HG02852 (cell line): ENCODE measurements at regions not wholly inside any gene's neighbourhood (a gene's known extent, or its start where the extent isn't known, plus 50 kb on each side); places are given as distances from the start of the nearest gene placed in this dataset.
"Not testable (repeated sequence)": the region's sequence is repeated elsewhere in the genome, so short reads cannot be mapped to it uniquely, and the experiment has no call there.

Source experiments
- ATAC-seq: cut with Tn5 transposase; IDR thresholded peaks from one replicate; pipeline ENCODE4 v1.9.1; 2021; ENCODE audit warnings: mild to moderate bottlenecking, moderate library complexity; ENCODE audit not compliant: unreplicated experiment

DNA sequence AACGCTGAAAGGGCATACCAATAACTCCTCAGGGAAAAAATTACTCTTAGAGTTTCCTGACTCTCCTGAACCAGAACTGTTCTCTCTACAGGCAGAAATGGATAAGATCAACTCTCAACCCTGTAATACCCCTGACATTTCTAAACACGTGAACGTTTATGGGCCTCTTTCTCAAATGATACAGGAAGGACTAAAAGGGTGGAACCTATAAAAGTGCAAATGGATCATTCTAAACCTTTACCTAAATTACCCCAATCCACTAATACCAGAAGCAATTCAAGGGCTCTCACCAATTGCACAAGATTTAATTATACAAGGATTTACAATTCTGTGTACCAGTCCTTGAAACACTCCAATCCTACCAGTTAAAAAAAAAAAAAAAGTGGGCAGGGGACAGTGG is 98.0 kb upstream of the FAM174B start:
- ATAC-seq = no peak

DNA sequence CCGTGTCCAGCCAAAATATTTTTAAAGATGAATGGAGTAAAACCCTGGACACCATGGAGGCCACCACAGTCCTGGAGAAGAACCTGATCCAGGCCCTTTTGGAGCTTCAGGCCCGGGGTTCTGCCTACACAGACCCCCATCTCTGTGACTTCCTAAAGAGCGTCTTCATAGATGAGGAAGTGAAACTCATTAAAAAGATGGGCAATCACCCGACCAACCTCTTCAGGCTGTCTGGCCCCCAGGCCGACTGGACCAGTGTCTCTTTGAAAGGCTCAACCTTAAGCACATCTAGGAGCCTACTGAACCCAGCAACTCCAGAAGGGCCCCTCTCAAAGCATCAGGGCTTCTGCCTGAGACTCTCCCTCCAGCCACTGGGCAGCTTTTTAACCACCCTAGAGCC is 107.9 kb upstream of the FAM174B start:
- ATAC-seq = no peak

DNA sequence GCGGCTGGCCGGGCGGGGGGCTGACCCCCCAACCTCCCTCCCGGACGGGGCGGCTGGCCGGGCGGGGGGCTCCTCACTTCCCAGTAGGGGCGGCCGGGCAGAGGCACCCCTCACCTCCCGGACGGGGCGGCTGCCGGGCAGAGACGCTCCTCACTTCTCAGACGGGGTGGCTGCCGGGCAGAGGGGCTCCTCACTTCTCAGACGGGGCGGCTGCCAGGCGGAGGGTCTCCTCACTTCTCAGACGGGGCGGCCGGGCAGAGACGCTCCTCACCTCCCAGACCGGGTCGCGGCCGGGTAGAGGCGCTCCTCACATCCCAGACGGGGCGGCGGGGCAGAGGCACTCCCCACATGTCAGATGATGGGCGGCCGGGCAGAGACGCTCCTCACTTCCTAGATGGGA is 112.6 kb upstream of the FAM174B start:
- ATAC-seq = not testable (repeated sequence)

DNA sequence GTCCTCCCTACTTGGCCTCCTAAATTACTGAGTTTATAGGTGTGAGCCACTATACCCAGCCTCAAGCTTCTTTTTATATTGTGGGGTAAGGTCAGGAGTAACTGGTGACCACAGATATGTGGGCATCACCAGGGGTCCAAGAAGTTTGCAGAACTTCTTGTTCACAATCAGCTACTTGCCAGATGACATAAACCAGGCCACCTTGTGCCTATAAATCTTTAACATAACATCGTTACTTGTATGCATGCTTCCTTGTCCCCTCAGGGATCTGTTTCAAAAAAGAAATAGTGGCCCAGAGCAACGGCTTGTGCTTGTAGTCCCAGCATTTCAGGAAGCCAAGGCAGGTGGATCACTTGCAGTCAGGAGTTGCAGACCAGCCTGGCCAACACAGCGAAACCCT is 115.1 kb upstream of the FAM174B start:
- no peak for ATAC-seq

DNA sequence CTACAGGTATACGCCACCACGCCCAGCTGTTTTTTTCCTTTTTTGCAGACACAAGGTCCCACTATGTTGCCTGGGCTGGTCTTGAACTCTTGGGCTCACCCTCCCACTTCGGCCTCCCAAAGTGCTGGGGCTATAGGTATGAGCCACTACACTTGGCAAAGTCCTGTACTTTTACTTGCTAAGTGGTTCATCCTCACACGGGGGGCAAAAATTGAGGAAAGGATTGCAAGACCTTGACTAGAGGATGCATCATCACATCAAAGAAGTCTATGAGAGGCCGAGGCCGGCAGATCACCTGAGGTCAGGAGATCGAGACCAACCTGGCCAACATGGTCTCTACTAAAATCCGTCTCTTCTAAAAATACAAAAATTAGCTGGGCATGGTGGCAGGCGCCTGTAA is 116.5 kb upstream of the FAM174B start:
- ATAC-seq = no peak

DNA sequence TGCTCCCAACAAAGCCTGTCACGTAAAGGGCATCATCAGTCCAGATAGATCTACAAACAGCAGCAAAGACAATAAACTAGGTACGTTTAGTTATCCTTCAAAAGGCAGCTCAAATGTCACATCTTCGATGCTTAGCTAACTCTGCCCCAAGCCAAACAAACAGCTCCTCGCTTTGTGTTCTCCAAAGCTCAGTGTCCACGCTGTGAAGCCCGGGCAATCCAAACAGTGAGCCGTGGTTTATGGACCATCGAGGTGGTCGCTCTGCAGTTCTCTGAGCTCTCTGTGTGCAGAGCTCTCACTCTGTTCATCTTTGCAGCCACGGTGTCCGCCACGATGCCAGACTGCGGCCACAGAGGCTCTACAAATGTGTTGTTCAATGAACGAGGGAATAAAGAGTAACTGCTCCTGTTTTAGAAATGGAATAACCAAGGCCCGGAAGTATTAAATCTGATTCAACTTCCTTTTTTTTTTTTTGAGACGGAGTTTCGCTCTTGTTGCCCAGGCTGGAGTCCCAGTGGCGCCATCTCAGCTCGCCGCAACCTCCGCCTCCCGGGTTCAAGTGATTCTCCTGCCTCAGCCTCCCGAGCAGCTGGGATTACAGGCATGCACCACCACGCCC is 117.2 kb upstream of the FAM174B start:
- ATAC-seq = no peak

DNA sequence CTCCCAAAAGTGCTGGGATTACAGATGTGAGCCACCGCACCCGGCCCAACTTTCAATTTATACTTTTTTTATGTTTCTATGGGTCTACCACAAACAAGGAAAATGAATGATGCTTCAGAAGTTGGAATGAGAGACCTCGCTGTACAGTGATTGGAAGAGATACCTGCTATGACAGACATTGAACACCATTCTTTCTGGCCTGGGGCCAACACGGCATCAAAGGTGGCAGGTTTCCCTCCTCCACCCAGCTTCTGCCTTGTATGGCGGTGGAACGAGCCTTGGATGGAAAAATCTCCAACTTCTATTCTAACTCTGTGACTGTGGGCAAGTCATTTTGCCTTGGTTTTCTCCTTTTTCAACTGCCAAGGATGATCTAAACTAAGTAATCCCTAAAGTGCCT is 117.8 kb upstream of the FAM174B start:
- no peak for ATAC-seq

DNA sequence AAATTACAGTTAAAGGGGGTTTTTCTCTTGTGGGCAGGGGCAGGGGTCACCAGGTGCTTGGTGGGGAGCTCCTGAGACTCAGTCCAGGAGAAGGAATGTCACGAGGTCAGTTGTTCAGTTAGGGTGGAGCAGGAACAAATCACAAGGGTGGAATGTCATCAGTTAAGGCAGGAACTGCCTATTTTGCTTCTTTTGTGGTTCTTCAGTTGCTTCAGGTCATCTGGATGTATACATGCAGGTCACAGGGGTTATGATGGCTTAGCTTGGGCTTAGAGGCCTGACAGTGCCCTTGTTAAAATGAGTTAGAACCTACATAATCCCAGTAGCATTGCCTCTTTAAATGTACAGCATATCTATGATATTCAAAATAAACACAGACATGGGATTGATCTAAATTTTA is 120.2 kb upstream of the CHD2 start:
- ATAC-seq = no peak

DNA sequence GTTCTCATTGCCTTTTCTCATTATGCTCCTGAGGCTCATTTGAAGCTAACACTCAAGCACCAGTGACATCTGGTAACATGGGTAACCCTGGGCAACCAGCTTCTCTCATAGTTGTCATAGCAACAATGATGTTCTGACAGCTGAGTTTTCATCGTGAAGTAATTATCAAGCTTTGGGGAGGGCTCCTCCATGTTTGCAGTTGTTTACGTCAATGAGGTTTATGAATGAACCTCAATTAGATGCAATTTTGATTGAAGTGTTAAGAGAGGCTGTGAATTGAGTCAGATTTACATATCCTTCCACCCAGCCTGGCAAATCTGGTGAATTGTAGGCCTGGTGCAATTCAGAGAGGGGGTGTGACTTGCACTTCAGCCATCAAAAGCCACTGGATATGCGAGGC is 119.3 kb upstream of the CHD2 start:
- ATAC-seq = no peak

DNA sequence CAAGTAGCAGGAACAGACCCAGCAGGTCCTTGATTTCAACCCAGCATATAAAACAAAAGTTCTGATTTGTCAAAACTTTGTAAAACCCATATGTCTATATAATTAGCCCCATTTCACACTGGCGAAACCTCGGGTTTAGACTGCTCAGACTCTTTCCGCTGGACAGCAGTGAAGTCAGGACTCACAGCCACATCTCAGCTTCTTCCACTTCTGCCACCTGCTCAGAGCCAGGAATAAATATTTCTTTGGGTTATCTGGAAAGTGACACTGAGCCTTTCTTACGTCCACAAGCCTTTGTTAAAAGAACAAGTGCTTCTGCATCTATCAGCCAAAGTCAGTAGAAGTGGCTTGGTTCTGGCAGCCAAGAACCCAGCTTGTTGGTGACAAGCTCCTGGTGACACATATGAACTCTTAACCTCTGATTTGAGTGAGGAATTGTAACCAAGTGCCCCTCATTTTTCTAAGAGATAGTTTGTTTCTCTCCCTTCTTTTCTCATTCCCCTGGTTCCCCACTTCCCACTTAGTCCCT is 118.1 kb upstream of the CHD2 start:
- ATAC-seq = no peak

DNA sequence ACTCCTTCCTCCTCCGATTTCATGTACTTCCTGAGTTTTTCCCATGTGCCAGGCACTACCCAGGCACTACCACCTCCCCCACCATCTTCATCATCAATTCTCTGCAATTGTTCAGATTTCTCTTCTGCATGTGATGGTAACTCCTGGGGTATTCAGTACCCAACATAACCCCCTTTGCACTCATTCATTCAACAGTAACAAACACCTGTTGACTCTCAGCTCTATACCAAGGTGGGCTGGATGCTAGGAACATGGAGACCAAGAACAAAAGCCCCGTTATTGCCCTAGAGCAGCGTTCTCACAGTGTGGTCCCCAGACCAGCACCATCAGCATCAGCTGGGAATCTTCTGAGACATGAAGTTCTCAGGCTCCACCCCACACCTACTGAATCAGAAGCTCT is 113.0 kb upstream of the CHD2 start:
- no peak for ATAC-seq

DNA sequence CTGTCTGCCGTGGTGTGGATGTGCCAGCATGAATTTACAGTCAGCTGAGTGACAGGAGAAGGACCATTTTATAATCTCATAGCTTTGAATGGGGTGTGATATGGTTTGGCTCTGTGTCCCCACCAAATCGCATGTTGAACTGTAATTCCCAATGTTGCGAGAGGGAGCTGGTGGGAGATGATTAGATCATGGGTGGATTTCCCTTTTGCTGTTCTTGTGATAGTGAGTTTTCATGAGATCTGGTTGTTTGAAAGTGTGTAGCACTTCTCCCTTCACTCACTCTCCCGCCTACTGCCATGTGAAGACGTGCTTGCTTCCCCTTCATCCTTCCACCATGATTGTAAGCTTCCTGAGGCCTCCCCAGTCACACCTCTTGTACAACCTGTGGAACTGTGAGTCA is 111.9 kb upstream of the CHD2 start:
- no peak for ATAC-seq

DNA sequence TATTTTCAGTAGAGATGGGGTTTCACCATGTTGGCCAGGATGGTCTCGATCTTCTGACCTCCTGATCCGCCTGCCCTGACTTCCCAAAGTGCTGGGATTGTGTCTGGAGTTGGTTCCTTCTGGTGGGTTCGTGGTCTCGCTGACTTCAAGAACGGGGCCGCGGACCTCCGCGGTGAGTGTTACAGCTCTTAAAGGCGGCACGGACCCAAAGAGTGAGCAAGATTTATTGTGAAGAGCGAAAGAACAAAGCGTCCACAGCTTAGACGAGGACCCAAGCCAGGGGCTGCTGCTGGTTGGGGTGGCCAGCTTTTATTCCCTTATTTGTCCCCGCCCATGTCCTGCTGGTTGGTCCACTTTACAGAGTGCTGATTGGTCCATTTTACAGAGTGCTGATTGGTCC is 111.3 kb upstream of the CHD2 start:
- ATAC-seq = not testable (repeated sequence)

DNA sequence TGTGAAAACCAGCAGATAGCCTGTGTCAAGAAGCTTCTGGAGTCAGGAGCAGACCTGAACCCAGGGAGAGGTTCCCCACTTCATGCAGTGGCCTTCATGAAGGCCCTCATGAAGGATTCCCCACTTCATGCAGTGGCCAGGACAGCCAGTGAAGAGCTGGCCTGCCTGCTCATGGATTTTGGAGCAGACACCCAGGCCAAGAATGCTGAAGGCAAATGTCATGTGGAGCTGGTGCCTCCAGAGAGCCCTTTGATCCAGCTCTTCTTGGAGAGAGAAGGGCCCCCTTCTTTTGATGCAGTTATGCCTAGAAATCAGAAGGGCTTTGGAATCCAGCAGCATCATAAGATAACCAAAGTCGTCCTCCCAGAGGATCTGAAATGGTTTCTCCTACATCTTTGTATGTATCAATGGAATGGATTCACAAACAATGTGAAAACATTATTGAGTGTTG is 103.9 kb upstream of the CHD2 start:
- ATAC-seq = no peak

DNA sequence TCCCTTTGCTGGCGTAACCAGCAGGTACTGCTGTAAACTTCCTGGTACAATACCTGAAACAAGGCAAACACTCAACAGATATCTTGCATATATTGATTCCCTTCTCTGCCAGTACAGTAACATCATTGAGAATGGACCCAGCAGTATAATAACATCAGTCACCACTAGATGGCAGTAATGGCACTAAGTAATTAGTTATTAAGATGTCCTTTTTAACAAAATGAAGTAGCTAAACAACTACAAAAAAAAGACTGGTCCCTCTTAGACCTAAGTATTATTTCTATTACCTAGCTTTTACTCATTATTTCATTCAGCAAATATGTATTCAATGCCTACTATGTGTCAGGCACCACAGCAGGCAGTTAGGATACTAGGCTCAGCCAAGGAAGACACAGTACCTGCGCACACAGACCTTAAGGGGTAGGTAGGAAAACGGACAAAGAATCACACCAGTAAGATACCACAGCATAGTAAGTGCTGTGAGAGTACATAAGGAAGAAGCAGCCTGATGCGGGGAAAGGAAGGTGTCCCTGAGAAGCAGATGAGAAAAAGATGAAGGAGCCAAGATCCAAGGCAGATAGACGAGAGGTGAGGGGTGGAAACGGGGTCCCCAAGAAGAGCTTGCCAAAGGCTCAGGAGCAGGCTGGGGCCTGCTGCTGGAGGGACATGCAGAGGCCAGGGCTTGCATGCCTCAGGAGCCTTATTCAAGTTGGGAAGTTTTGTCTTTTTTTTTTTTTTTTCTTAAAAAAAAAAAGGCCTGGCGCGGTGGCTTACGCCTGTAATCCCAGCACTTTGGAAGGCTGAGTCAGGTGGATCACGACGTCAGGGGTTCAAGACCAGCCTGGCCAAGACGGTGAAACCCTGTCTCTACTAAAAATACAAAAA is 102.7 kb upstream of the CHD2 start:
- peak; percentile 67 for ATAC-seq

DNA sequence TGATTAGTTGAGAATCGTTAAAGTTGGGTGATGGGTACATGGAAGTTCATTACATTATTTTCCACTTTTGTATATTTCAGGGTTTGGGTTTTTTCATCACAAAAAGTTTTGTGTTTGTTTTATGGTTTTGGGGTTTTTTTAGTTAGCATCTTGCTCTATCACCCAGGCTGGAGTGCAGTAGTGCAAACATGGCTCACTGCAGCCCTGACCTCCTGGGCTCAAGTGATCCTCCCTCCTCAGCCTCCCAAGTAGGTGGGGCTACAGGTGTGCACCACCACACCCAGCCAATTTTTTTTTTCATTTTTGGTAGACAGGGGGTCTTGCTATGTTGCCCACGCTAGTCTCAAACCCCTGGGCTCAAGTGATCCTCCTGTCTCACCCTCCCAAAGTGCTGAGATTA is 100.1 kb upstream of the CHD2 start:
- ATAC-seq = no peak

DNA sequence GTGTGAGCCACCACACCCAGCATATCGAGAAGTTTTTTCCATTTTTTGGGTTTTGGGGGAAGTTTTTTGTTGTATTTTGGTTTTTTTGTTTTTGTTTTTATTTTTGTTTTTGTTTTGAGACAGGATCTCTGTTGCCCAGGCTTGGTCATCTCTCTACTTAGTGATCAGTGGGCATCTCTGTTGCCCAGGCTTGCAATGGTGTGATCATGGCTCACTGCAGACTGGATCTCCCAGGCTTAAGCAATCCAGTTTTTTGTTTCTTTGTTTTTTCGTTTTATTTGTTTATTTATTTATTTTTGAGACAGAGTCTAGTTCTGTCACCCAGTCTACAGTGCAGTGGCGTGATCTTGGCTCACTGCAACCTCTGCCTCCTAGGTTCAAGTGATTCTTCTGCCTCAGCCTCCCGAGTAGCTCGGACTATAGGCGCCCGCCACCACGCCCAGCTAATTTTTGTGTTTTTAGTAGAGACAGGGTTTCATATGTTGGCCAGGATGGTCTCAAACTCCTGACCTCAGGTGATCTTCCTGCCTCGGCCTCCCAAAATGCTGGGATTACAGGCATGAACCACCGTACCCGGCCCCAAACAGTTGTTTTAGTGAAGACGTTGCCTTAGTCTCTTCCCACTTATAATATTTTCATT is 99.6 kb upstream of the CHD2 start:
- ATAC-seq = not testable (repeated sequence)

DNA sequence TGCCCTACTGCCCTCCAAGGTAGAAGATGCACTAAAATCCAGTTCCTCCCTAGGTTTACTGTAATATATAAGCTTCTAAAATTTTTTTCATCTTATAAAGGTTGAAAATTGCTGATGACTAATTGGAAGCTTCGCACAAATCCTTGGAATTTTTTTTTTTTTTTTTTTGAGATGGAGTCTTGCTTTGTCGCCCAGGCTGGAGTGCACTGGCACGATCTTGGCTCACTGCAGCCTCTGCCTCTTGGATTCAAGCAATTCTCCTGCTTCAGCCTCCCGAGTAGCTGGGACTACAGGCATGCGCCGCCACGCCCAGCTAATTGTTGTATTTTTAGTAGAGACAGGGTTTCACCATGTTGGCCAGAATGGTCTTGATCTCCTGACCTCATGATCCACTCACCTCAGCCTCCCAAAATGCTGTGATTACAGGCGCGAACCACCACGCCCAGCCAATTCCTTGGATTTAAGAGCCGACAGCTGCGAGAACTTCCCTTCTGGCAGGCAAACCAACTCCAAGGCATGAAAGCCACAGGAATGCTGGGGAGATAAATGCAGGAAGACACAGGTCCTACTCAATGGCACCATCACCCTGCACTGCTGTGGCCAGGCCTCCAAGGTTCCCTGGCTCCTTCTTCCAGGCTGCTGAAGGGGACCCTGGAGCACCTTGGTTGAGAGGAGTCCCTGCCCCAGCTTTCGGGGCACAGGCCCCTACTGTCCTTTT is 98.9 kb upstream of the CHD2 start:
- ATAC-seq = not testable (repeated sequence)

DNA sequence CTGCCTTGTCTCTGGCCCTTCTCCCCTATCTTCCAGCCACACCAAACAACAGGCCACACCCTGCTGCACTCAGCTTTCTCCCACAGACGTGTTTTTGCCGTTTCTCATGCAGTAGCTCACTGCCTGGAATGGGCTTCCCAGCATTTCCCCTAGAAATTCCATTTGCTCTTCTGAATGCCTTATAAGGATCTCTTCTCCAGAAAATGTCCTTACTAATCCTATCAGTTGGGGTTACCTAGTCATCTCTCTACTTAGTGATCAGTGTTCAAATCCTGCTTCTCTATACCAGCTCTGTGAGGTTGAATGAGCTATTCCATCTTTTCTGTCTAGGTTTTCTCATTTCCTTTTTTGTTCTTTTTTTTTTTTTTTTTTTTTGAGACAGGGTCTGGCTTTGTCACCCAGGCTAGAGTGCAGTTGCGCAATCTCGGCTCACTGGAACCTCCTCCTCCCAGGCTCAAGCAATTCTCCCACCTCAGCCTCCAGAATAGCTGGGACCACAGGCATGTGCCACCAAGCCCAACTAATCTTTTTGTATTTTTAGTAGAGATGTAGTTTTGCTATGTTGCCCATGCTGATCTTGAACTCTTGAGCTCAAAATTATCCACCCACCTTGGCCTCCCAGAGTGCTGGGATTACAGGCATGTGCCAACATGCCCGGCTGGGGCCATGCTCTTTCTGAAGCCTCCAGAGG is 98.2 kb upstream of the CHD2 start:
- no peak for ATAC-seq

DNA sequence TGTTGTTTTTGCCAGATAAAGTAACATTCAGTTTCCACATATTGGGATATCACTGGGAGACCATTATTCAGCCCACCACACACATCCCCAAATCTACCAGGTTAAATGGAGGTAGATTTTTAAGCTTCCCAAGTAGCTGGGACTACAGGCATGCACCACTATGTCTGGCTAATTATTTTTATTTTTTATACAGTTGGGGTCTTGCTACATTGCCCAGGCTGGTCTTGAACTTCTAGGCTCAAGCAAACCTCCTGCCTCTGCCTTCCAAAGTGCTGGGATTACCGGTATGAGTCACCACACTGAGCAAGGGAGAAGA is 96.6 kb upstream of the CHD2 start:
- ATAC-seq = no peak
